ENCODE measurements at regions not wholly inside any gene's neighbourhood (a gene's known extent, or its start where the extent isn't known, plus 50 kb on each side); places are given as distances from the start of the nearest gene placed in this dataset.
"Not testable (repeated sequence)": the region's sequence is repeated elsewhere in the genome, so short reads cannot be mapped to it uniquely, and the experiment has no call there.

- no peak for DNase-seq (ENCODE audit: low read depth)
Observed at GRCh38 chr14:22106700-22107697, 433.4 kb upstream of the OR4E1 start.

DNA sequence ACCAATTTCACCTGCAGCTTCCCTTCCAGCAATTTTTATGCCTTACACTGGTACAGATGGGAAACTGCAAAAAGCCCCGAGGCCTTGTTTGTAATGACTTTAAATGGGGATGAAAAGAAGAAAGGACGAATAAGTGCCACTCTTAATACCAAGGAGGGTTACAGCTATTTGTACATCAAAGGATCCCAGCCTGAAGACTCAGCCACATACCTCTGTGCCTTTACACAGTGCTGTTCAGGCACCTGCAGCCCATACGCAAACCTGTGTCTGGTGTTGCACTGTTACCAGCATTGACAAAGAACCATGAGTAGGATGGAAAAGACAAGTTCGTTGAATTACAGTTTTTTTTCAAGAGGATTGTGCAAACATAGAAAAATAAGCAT is 432.0 kb upstream of the OR4E1 start:
- DNase-seq (ENCODE audit: low read depth): no peak

GRCh38 chr14:22105006-22105623 is 431.5 kb upstream of the OR4E1 start:
- no peak for DNase-seq (ENCODE audit: low read depth)

GRCh38 chr14:22100764-22101120 is 427.1 kb upstream of the OR4E1 start:
- DNase-seq (ENCODE audit: low read depth): not testable (repeated sequence)

GRCh38 chr14:22099942-22100763 is 426.5 kb upstream of the OR4E1 start:
- DNase-seq (ENCODE audit: low read depth): peak; percentile 69

DNA sequence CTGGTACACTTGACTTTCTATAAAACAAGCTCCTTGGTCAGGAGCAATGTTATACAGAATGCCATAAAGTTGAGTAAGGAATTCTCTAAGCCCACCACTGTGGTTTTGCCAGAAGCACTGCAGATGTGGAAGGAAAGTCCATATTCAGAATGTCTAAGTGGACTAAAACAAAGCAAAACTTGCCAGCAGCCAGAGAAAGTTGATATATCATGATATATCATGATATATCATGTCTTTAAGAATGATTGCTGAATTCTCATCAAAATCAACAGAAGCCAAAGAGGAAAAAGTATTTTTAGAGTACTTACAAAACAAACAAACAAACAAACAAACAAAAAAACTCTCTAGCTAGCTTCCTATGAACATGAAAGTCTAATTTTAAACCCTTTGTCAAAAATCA is 424.8 kb upstream of the OR4E1 start:
- DNase-seq (ENCODE audit: low read depth): no peak

DNA sequence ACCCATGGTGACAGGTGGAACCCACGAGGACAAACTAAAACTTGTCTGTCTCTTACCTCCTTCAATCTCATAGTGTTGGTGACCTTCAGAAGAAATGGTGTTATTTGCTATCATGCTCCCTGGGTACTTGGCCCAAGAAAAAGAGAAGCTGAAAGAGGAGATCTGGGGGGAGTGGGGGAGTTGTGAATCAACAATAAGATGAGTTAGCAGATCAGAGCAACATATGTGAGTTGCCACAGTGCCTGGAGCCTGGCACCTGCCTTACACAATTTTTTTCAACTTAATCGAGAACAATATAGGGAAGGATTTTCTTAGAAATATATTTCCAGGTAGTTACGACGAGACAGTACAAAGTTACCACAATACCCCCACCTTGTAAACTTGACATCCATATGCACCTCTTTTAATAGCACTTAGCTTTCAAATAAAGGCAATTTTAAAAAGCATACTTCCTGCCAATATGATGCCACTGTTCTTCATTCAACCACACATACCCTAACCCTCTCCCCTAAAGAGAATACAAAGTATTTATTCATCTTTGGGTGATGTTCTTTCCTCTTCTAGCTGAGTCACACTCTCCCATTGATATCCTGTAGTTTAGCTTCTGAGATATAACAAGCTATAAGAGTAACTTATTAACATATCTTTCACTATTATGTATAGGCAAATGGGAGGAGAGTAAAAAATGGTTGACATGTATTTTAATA is 424.1 kb upstream of the OR4E1 start:
- DNase-seq (ENCODE audit: low read depth): no peak

- no peak for DNase-seq (ENCODE audit: low read depth)
Observed at GRCh38 chr14:22097072-22097471, 423.5 kb upstream of the OR4E1 start.

GRCh38 chr14:22096514-22096895 is 422.9 kb upstream of the OR4E1 start:
- no peak for DNase-seq (ENCODE audit: low read depth)

DNA sequence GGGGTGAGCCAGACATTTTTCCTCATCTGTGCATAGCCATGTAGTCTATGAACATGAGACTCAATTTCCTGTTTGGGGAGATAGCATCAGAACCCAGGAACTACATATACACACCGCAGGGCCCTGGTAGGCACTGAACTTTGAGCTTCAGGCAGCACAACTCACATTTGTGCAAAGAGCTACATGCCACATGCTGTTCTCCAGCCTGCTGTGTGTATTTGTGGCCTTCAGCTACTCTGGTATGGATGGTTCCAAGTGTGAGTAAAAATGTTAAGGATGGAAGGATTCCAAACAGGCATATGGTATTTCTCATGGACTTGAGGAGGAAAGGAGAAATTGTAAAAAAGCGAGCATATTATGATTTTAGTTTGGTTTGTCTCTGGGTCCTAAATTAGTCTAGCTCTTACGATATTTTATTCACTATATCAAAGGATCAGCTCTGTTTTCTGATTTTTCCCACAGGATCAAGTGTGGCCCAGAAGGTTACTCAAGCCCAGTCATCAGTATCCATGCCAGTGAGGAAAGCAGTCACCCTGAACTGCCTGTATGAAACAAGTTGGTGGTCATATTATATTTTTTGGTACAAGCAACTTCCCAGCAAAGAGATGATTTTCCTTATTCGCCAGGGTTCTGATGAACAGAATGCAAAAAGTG is 422.4 kb upstream of the OR4E1 start:
- no peak for DNase-seq (ENCODE audit: low read depth)

GRCh38 chr14:22089940-22090339 is 416.3 kb upstream of the OR4E1 start:
- DNase-seq (ENCODE audit: low read depth): no peak

DNA sequence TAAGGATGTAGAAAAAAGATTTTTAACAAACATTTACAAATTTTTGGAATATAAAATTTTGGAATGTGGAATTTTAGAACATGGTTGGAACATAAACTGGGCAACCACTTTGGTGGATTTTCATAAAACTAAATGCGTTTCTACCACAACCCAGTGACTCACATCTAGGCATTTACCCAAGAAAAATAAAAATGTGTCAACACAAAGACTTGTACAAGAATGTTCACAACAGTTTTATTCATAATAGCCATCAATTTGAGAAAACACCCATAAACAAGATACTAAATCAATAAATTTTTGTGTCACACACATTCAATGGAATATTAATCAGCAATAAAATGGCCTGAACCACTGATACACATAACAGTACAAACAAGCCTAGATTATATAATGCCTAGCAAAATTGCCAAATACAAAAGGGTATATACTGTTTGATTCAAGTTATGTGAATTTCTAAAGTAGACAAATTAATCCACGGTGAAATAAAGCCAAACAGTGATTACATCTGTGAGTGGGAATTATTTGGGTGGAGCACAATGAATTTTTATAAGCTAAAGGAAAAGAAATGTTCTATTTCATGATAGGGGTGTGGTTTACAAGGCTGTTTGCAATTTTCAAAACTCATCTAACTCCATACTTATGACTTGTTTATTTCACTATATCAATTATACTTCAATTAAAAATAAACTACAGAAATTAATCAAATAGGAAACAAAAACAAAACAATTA is 415.2 kb upstream of the OR4E1 start:
- peak; percentile 7 for DNase-seq (ENCODE audit: low read depth)

DNA sequence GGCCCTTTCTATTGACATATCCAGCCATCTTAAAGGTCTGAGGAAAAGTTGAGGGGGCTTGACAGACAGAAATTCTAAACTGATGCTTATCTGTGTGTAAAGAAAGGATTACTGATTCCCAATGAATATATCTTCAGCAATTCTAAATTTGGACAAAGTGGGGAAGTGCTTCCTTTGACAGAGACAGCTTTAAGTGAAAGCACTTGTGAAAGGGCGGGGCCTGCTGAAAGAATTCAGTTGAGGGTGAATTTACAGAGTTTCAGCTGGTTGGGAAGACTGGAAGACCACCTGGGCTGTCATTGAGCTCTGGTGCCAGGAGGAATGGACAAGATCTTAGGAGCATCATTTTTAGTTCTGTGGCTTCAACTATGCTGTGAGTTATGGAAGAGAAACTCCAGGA is 412.5 kb upstream of the OR4E1 start:
- DNase-seq (ENCODE audit: low read depth): no peak

GRCh38 chr14:22084393-22085281 is 411.0 kb upstream of the OR4E1 start:
- DNase-seq (ENCODE audit: low read depth): peak; percentile 30

DNA sequence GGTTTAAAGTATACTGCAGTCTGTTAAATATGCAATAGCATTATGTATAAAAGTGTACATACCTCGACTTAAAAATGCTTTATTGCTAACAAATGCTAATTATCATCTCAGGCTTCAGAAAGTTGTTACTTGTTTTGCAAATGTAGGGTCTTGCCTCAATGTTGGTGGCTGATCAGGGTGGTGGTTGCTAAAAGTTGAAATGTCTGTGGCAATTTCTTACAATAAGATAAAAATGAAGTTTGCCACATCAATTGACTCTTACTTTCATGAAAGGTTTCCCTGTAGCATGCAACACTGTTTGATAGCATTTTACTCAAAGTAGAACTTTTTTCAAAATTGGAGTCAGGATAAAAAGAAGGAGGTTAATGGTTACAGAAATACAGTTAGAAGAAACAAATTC is 407.7 kb upstream of the OR4E1 start:
- no peak for DNase-seq (ENCODE audit: low read depth)

DNA sequence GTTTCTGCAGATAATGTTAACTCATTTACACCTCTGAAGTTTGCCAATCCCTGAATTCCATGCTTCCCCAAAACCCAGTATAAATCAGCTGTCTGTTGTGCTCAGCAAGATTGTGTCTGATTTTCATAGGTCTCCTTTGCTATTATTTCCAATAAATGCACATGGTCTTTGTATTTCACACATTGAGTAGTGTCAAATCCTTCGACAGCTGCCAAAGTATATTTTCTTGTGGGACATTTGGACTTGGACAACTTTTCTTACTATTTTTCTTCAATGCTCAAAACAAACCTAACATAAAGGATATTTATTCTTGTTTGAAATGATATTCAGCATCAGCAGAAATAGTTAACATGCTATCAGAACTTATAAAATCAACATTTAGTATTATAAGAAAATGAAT is 406.1 kb upstream of the OR4E1 start:
- DNase-seq (ENCODE audit: low read depth): no peak

GRCh38 chr14:22073801-22074200 is 400.2 kb upstream of the OR4E1 start:
- no peak for DNase-seq (ENCODE audit: low read depth)

DNA sequence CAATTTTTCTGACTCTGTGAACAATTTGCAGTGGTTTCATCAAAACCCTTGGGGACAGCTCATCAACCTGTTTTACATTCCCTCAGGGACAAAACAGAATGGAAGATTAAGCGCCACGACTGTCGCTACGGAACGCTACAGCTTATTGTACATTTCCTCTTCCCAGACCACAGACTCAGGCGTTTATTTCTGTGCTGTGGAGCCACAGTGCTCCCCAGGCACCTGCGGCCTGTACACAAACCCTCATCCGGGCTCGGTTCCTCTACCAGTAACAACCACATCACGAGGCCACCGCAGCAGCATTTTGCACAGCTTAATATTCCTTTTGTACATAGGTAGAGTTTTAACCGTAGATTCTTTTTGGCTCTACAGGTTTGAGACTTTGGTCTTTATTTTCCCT is 397.4 kb upstream of the OR4E1 start:
- DNase-seq (ENCODE audit: low read depth): no peak

All from HT1080 (cell line).